Ammon's horn (tissue), 1 donor: ENCODE measurements at regions not wholly inside any gene's neighbourhood (a gene's known extent, or its start where the extent isn't known, plus 50 kb on each side); places are given as distances from the start of the nearest gene placed in this dataset.

Source experiments
- DNase-seq: peaks from one replicate; pipeline ENCODE4 v3.0.0-alpha.2; 2016; ENCODE audit warnings: low spot score

DNA sequence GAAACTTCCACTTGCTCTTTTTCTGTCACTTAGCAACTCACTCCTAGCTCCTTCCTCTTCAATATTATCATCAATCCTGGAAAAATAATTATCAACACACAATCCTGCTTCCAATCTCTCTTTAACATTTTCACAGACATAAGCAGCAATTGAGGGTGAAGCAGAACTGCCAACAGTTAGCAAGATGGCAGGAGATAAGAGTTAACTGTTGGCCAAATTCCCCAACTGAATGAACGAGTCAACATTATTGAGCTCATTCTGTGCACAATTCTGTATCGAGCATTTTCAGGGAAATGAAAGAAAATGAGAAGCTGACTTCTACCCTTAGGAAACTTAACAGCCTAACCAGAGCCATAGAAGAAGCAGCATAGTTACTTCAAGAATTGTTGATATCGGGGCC lies 152.0 kb downstream of the KCNA5 start:
- DNase-seq = no peak

DNA sequence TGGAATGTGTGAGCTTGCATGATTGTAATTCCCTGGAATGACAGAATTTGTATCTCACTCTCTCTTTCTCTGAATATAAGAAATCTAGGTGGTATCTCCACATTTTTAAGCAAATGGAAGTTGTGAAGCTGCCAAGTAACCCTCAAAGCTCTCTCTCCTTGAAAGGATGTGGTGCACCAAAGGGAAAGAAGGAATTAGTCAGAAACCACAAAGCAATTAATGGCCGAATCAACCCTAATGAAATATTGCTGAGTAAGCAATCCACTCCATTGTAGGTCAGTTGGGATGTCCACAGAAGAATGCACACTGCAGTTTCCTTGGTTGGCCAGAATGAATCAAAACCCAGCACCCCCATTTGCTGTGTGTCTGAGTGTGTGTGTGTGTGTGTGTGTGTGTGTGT lies 153.5 kb downstream of the KCNA5 start:
- DNase-seq = no peak

DNA sequence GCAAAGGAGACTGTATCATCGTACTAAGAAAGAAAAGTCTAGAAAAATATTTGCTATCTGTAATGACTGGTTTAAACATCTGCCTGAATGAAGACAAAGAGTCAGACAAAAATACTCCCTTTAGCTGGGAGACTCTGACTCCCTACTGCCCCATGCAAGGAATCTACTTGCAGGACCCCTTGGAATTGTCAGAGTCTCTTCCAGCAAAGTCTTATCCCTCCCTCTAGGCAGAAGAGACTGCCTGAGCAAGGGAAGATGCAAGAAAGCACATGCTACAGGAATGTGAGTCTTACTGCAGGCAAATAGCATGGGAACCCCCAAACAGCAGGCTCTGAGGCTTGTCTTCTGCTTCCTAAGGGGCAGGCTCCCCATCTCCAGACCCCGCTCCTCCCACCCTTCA lies 154.0 kb downstream of the KCNA5 start:
- DNase-seq = no peak

DNA sequence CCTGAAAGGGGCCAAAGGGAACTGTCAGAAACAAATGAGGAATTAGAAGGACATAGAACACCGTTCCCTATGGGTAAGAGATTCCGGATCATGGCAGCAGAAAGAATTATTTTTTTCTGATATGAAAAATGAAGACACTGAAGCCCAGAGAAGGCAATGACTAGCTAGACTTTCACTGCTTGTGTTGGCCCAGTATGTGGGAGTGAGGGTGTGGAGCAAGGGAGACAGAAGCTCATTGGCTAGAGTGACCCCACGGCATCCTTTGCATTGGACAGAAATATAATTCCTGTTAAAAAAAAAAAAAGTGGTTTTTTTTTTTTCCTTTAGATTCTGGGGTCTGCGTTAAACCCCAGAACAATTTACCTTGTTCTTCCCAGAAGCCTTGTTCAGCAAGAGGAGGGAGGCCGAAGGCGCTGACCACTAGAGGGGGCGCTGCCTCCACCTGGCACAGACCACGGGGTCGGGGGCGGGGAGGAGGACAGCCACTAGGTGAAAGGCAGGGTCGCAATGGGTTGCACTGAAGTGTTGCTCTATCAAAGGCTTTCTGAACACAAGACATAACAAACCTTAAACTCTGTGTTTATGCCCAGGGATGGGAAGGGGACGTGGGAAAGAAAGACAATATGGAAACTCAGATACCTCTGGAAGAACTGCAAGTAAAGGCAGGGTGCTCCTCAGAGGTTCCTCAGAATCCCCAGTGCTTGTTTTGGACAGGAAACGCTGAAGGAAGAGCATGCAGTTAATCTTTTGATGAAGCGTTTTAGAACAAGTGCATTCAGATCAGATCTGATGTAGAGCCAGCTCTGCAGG lies 156.8 kb downstream of the KCNA5 start:
- DNase-seq = peak; percentile 8

DNA sequence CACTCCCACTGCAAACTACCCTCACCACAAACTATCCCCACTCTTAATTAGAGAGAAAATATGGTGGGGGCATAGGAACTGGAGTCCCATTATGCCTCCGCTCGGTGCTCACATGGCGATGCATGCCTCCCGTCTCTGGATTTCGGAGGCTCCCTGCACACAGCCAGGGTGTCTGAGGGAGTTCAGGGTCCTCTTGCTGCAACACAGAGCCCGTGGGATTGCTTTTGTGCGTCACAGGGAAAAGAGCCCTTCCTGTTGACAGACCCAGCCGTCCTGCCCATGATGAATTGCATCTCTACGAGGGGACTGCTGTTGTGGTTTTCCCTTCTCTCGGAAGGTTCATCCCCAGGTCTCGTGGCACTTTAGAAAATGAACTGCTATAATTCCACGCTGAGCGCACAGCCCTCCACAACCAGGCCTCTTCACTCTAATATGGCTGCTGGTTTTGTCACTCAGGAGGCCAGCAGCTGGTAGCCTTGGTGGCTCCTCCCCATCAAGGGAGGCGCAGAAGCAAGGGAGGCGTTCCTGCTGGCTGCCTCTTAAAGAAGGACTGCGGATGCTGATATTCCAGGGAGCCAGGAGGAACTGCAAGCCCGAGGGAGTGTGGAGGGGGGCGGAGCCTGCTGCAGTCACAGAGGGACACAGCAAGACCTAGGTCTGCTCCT lies 158.0 kb downstream of the KCNA5 start:
- DNase-seq = no peak

- DNase-seq = no peak
Observed at GRCh38 chr12:5203274-5203673, 159.6 kb downstream of the KCNA5 start.

- no peak for DNase-seq
Observed at GRCh38 chr12:5203720-5204119, 160.0 kb downstream of the KCNA5 start.

DNA sequence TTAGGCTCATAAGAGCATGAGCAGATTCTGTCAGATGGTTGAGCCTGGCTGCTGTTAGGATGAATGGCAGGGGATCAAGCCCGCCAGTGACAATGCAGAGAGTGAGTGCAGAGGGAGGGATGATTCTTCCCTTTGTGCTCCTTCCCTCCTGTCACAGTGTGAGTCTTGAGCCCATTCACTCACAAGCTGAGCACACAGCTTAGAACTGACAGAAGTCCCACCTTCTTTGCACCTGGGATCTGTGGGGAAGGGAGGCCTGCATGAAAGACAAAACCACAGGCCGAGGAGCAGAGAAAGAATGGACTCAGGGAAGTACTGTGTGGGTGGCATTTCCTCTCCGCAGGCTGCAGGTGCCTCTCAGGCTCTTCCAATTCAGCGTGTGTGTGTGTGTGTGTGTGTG lies 160.6 kb downstream of the KCNA5 start:
- DNase-seq = no peak

DNA sequence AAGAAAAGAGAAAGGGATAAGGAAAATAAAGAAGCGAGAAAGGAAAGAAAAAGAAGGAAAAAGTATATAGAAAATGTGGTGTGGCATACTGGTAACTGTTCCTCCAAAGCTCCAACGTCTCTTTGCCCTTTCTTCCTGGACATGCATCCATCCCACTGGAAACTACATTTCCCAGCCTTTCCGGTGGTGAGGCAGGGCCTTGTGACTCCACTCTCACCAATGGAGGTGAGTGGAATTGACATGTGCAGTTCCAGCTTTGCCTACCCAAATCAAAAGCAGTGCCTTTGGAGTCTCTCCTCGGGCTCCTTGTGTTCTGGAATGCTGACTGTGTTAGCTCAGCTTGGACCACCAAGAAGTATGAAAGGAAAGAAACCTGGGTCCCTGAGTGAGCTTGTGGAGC lies 161.2 kb downstream of the KCNA5 start:
- DNase-seq = no peak

- DNase-seq = no peak
Observed at GRCh38 chr12:5206401-5207175, 162.9 kb downstream of the KCNA5 start.

GRCh38 chr12:5210179-5210922 lies 166.7 kb downstream of the KCNA5 start:
- DNase-seq = no peak

GRCh38 chr12:5210923-5211290 lies 167.2 kb downstream of the KCNA5 start:
- DNase-seq = no peak

GRCh38 chr12:5213336-5213735 lies 169.7 kb downstream of the KCNA5 start:
- no peak for DNase-seq

DNA sequence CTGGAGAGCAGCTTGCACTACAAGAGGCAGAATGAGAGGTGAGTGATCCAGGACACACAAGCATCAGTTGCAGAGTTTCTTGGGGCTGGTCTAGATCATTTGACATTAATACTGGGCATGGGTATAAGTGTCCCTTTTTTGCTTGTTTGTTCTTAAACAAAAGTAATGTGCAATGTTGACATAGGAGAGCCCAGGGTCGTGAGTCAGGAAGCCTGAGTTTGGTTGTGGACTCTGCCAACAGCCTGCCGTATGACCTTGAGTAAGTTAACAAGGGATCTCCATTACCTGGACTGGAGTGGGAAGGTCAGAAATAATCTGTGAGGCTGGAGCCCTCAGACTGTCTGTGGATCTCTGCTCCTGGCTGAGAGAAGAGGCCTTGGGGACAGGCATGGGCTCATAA lies 170.3 kb downstream of the KCNA5 start:
- no peak for DNase-seq

GRCh38 chr12:5217936-5218335 lies 174.3 kb downstream of the KCNA5 start:
- no peak for DNase-seq

GRCh38 chr12:5220099-5220498 lies 176.4 kb downstream of the KCNA5 start:
- DNase-seq = no peak

DNA sequence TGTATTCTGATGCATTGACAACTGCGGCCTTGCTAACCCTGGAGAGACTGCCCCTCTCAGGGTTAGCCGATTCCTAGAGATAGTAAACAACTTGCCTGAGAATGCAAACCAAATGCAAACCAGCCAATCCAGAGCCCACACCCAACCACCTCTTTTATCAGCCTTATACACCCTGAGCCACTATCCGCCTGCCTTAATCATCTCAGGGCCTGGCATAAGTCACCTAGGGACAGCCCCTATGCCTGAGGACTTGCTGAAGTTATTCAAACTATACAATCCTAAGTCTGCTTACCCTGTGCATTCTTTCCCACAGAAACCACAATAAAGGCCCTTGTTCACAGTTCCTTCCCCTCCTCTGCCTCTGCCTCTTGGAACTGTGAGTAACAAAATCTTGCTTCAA lies 177.2 kb downstream of the KCNA5 start:
- no peak for DNase-seq

DNA sequence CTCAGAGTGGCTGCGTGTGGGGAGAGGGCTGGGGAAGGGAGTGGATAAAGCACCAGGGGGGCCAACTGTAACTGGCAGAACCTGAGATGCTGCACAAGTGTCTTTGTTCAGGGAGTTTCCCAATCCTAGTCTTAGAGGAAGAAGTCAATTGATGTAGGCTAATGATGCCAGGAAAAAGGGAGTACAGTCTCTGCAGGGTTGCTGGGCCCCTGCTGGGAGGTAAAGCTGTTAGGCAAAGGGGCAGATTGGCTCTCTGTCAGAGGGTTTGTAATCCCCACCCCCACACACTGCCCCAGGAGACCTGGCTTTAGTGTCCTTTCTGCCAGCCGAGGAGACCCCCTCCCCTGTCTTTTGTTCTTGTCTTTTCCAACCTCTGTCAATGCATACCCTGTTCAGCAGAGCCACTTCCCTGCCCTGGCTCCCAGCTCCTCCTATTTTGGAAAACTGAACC lies 178.4 kb downstream of the KCNA5 start:
- DNase-seq = no peak

DNA sequence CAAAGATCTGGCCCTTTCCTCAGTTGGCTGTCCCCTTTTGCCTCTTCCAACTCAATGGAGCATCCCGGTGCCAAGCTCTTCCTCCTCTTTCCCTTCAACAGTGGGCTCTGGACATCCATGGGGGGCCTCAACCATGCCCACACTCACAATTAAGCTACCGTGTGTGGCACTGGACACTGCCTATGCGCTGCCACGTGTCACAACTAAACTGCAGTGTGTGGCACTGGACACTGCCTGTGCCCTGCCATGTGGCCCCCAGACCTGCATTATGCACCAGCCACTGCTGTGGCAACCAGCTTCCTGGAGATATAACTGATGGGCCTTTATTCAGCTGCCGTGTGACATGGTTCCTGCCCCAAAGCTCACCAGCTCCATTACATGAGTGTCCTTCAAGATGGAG lies 179.1 kb downstream of the KCNA5 start:
- DNase-seq = no peak

DNA sequence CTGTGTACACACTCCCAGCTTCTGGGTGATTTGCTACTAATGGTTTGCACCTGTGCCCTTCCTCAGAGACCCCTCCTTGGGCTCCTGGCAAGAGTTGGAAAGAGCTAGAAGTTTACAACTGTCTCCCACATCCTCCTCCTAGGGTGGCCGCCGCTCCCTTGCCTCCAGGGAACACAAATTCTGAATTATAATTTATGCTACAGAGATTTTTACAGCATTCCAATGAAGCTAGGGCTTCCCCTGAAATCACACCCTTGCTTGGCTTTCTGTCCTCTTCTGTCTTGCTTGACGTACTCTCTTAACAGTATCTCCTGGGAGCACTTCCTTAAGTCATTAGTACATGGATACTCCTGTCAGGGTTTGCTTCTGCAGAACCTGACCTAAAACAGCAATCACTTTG lies 180.2 kb downstream of the KCNA5 start:
- DNase-seq = no peak

DNA sequence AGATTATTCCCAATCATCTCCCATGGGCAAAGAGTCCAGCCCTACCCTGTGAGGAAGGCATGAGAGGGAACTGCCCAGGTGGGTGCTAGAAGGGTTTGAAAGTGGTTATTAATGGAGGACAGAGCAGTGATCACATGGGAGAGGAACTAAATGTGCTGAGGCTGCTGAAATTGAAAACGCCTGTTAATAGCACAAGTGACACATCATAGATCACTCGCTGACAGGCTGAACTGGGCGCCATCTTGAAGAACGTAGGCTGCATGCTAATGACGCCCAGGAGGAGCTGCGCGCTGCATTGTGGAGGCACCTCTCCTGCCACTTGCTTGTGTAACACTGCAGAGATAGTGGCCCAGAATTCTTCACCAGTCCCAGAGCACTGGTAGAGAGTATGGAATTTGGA lies 182.9 kb downstream of the KCNA5 start:
- DNase-seq = no peak

DNA sequence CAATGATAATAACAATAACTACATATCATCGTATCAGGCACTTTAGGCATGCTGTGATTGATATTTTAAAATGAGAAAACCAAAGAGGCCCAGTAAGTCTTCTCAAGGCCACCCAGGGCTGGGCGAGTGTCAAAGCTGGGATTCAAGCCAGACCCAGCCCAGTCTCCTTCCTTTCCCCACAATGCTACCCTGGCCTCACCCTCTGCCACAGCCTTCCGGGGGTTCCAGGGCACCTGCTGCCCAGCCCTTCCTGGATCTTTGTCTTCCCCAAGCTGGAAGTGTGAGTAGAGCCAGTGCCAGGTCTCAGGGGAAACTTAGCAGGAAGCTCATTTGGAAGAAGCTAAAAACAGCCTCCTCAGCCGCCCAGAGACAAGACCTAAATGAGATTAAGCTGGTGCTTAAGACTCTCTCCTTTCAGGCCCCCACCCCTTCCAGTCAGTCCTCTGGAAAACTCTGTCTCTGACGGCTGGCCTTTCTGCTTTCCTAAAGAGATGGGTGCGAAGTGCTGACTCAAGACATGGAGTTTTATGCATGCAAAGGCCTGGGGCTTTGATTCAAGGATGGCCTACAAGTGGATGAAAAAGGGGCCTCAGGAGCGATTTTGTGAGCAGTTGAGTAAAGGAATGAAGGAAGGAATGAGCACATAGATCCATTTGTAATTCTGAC lies 184.2 kb downstream of the KCNA5 start:
- no peak for DNase-seq
